Endothelial cell of umbilical vein (primary cell): ENCODE measurements at regions not wholly inside any gene's neighbourhood (a gene's known extent, or its start where the extent isn't known, plus 50 kb on each side); places are given as distances from the start of the nearest gene placed in this dataset.

Source experiments
- CTCF ChIP-seq, 2 donors: IDR thresholded peaks; 1 replicate in 1 of 2; 2 replicates in 1 of 2; pipeline ENCODE4 v1.5.1; 2011; ENCODE audit warnings: low read length in 2 of 2, mild to moderate bottlenecking in 2 of 2, moderate library complexity in 2 of 2, control low read depth in 1 of 2, inconsistent platforms in 1 of 2, low read depth in 1 of 2; ENCODE audit not compliant: insufficient read depth in 1 of 2; ENCODE audit errors: extremely low read depth in 1 of 2
- EZH2 ChIP-seq: IDR thresholded peaks from 2 replicates; pipeline ENCODE4 v1.6.1; 2012; ENCODE audit warnings: borderline replicate concordance, low read depth, mild to moderate bottlenecking, moderate library complexity, low read length, inconsistent platforms; ENCODE audit not compliant: severe bottlenecking
- FOS ChIP-seq: IDR thresholded peaks from 2 replicates; pipeline ENCODE4 v1.6.1; 2011; ENCODE audit warnings: mild to moderate bottlenecking, low read length, moderate library complexity, borderline replicate concordance; ENCODE audit not compliant: insufficient read depth
- GATA2 ChIP-seq: IDR thresholded peaks from 2 replicates; pipeline ENCODE4 v1.7.0; 2011; ENCODE audit warnings: low read depth, mild to moderate bottlenecking, moderate library complexity, mixed read lengths, low read length; ENCODE audit not compliant: insufficient read length, insufficient read depth
- JUN ChIP-seq: IDR thresholded peaks from 2 replicates; pipeline ENCODE4 v1.6.1; 2011; ENCODE audit warnings: borderline replicate concordance, low read depth; ENCODE audit not compliant: insufficient read length, insufficient read depth
- POLR2A ChIP-seq: IDR thresholded peaks from 2 replicates; pipeline ENCODE4 v1.6.1; 2012; ENCODE audit warnings: low read depth, mild to moderate bottlenecking, control low read depth, low read length
- POLR2AphosphoS5 ChIP-seq: IDR thresholded peaks from 2 replicates; pipeline ENCODE4 v1.6.1; 2012; ENCODE audit warnings: low read depth, mild to moderate bottlenecking, control low read depth, low read length, moderate library complexity; ENCODE audit not compliant: insufficient read depth
- TF ChIP-seq, protein P1 (sequence below): IDR thresholded peaks from 2 replicates; pipeline ENCODE4 v1.6.1; 2011; ENCODE audit not compliant: insufficient read depth, insufficient read length

- TF ChIP-seq CTCF (IDR thresholded peaks at IDR 0.05; ENCODE audit: extremely low read depth in 1 of 2, insufficient read depth in 1 of 2, low read depth in 1 of 2, low read length in 2 of 2), result no peak
- TF ChIP-seq POLR2AphosphoS5, result no peak
- no peak for TF ChIP-seq EZH2
- TF ChIP-seq POLR2A, result no peak
- no peak for TF ChIP-seq FOS
- TF ChIP-seq GATA2, result no peak
- TF ChIP-seq, protein P1, sequence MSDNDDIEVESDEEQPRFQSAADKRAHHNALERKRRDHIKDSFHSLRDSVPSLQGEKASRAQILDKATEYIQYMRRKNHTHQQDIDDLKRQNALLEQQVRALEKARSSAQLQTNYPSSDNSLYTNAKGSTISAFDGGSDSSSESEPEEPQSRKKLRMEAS, result no peak
- no peak for TF ChIP-seq JUN
Measured at GRCh38 chr22:27680636-27681035, 120.9 kb downstream of the MN1 start.
